Gastrocnemius medialis (tissue), 4 donors: ENCODE measurements at regions not wholly inside any gene's neighbourhood (a gene's known extent, or its start where the extent isn't known, plus 50 kb on each side); places are given as distances from the start of the nearest gene placed in this dataset.

Experiments used
- ATAC-seq, 2 donors: fragments of 150-250 bp; one replicate each; pipeline ENCODE4 v1.9.1; 2016
- DNase-seq, 2 donors: peaks; one replicate each; pipeline ENCODE4 v3.0.0-alpha.2; 2019
- H3K27ac ChIP-seq, 4 donors: fragments of 200-600 bp; sonication (generic); 1 replicate in 1 of 4; 2 replicates in 3 of 4; pipeline ENCODE4 v1.5.1; 2016 to 2018; ENCODE audit warnings: mild to moderate bottlenecking in 2 of 4, moderate library complexity in 1 of 4
- H3K27me3 ChIP-seq, 3 donors: fragments of 200-600 bp; sonication (generic) in 2 of 3; 1 replicate in 1 of 3; 2 replicates in 2 of 3; pipeline versions ENCODE4 v1.5.1 to v1.6.0; 2016 to 2019; ENCODE audit warnings: mild to moderate bottlenecking in 1 of 3, moderate library complexity in 1 of 3
- H3K36me3 ChIP-seq, 2 donors: fragments of 200-600 bp; sonication (generic) in 1 of 2; one replicate each; pipeline ENCODE4 v1.5.1; 2017 to 2018
- H3K4me1 ChIP-seq, 2 donors: fragments of 200-600 bp; sonication (generic) in 1 of 2; one replicate each; pipeline ENCODE4 v1.5.1; 2016 to 2017; ENCODE audit warnings: mild to moderate bottlenecking in 2 of 2
- H3K4me3 ChIP-seq, 4 donors: fragments of 200-600 bp; sonication (generic) in 3 of 4; 1 replicate in 1 of 4; 2 replicates in 3 of 4; pipeline ENCODE4 v1.5.1; 2016 to 2019; ENCODE audit warnings: mild to moderate bottlenecking in 2 of 4
- H3K9me3 ChIP-seq, 3 donors: fragments of 200-600 bp; sonication (generic) in 2 of 3; 1 replicate in 1 of 3; 2 replicates in 2 of 3; pipeline ENCODE4 v1.5.1; 2016 to 2019
- POLR2A ChIP-seq, 2 donors: fragments of 450-650 bp; IDR thresholded peaks; one replicate each; pipeline ENCODE4 v1.6.1; 2017; ENCODE audit warnings: antibody characterized with exemption in 2 of 2, mild to moderate bottlenecking in 2 of 2, moderate library complexity in 2 of 2
- in situ Hi-C, 4 donors: fragments of 200-750 bp; cut with MboI; loops; one replicate each; pipeline versions ENCODE4 v1.15.0 to v1.8.0; 2017; ENCODE audit warnings: low sequenced_read_pairs in 4 of 4
- intact Hi-C: fragments of 100-400 bp; cut with DNase I; formaldehyde crosslinking; loops from one replicate; pipeline ENCODE4 v1.15.1; 2023; ENCODE audit warnings: low total_unique reads
- TF ChIP-seq, protein P1 (sequence below), 5 experiments: fragments of 450-650 bp in 3 of 5; fragments of 200-600 bp in 2 of 5; sonication (generic) in 2 of 5; IDR thresholded peaks in 4 of 5; conservative IDR thresholded peaks in 1 of 5; 1 replicate in 4 of 5; 2 replicates in 1 of 5; pipeline ENCODE4 v1.5.1; 2016 to 2019; ENCODE audit warnings: antibody characterized with exemption in 5 of 5, mild to moderate bottlenecking in 3 of 5, moderate library complexity in 3 of 5

DNA sequence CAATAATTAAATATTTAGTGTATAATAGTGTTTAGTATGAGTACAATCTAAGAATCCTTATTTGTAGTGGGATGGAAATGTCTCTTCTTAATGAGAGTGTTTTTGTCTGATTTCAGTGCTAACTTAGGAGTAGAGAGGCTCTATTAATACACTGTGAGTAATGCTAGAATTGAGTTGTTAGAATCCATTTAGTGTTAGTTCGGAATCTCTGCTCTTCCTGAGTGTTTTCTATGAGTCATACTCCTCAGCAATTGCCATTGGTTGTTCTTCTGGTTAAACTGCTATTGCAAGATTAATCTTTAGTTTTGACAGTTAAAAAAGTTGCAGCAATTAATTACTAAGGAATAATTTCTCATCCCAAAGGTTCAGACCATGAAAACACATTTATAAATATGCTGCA, 828.6 kb upstream of the POU3F3 start:
- TF ChIP-seq, protein P1, sequence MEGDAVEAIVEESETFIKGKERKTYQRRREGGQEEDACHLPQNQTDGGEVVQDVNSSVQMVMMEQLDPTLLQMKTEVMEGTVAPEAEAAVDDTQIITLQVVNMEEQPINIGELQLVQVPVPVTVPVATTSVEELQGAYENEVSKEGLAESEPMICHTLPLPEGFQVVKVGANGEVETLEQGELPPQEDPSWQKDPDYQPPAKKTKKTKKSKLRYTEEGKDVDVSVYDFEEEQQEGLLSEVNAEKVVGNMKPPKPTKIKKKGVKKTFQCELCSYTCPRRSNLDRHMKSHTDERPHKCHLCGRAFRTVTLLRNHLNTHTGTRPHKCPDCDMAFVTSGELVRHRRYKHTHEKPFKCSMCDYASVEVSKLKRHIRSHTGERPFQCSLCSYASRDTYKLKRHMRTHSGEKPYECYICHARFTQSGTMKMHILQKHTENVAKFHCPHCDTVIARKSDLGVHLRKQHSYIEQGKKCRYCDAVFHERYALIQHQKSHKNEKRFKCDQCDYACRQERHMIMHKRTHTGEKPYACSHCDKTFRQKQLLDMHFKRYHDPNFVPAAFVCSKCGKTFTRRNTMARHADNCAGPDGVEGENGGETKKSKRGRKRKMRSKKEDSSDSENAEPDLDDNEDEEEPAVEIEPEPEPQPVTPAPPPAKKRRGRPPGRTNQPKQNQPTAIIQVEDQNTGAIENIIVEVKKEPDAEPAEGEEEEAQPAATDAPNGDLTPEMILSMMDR (IDR thresholded peaks at IDR 0.05 in 4 of 5, conservative IDR thresholded peaks at IDR 0.05 in 1 of 5): no peak
- no peak for TF ChIP-seq POLR2A (IDR thresholded peaks at IDR 0.05)
- no peaks in the 10 kb centered on the region for H3K36me3 ChIP-seq
- H3K9me3 ChIP-seq: no peaks in the 10 kb centered on the region
- H3K27me3 ChIP-seq: peaks cover 0 to 4% (median 0%) of the 10 kb centered on the region in 3 donors
- DNase-seq (no peak), ATAC-seq (no peak)
- no peaks in the 10 kb centered on the region for H3K4me1 ChIP-seq
- no peak overlapping the region for H3K4me3 ChIP-seq
- intact Hi-C loops: no loop called here
- in situ Hi-C loops: no loop called here
- H3K27ac ChIP-seq: no peak overlapping the region

DNA sequence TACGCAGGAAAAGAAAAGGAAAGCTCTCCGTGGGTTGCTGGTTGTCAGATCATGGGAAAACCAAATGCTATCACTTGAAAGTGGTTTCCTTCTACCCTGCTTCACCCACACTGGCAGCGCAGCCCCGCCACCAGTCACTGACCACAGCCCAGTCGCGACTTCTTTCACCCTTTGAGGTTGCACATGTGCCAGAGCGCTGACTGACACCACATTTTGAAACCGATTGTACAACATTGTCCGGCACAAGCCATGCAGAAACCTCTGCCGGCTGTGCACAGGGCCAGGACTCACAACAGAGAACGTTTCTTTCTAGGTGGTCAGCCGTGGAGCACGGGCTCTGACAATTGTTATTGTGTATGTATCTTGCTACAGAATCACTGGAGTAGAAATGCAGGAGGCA, 827.2 kb upstream of the POU3F3 start:
- ATAC-seq (no peak), DNase-seq (no peak)
- Histone ChIP-seq H3K4me3 (no peak overlapping the region), H3K4me1 (no peaks in the 10 kb centered on the region), H3K9me3 (no peaks in the 10 kb centered on the region), H3K27me3 (peaks cover 0 to 4% (median 0%) of the 10 kb centered on the region in 3 donors), H3K36me3 (no peaks in the 10 kb centered on the region), H3K27ac (no peak overlapping the region)
- TF ChIP-seq, protein P1 (IDR thresholded peaks at IDR 0.05 in 4 of 5, conservative IDR thresholded peaks at IDR 0.05 in 1 of 5): no peak
- TF ChIP-seq POLR2A (IDR thresholded peaks at IDR 0.05): no peak
- intact Hi-C loops (no loop called here), in situ Hi-C loops (no loop called here)

DNA sequence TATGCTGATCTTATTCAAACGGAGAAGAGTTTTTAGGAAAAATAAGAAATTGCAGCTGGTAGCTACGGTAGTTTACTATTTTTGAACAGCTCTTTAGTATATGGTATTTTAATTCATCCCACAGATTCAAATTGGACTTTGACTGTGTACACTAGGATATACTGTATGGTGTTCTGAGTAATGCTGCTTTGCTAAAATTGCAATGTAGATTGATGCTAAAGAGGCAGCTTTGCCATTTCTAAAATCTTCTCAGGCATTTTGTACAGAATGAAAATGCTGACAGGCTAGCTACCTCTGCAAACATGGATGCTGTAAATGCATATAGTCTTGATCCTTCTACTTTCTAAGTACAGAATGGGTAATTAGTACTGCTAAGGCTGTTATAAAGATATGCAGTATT, 826.6 kb upstream of the POU3F3 start:
- TF ChIP-seq, protein P1 (IDR thresholded peaks at IDR 0.05 in 4 of 5, conservative IDR thresholded peaks at IDR 0.05 in 1 of 5): no peak
- no peak for TF ChIP-seq POLR2A (IDR thresholded peaks at IDR 0.05)
- H3K4me3 ChIP-seq: no peak overlapping the region
- H3K4me1 ChIP-seq: no peaks in the 10 kb centered on the region
- DNase-seq (no peak), ATAC-seq (no peak)
- peaks cover 0 to 4% (median 0%) of the 10 kb centered on the region in 3 donors for H3K27me3 ChIP-seq
- H3K9me3 ChIP-seq: no peaks in the 10 kb centered on the region
- intact Hi-C loops: no loop called here
- H3K36me3 ChIP-seq: no peaks in the 10 kb centered on the region
- in situ Hi-C loops: no loop called here
- H3K27ac ChIP-seq: no peak overlapping the region

DNA sequence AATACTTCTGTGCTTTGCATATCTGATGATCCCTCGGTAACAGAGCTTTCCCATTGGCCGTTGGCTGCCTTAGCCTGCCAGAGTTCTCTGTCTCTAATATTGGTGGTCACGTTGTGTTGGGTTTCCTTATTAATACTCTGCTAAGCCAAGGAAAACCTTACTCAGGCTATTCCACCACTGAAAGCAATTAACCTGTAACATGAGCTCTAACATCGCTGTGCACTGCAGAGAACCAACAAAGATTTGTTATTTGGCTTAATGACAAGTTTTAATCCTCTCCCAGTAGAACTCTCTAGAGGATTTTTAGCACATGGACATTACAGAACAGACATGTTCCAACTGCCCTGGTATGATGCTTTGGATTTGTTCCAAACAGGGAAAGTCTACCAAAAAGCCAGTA, 825.9 kb upstream of the POU3F3 start:
- H3K4me1 ChIP-seq: no peaks in the 10 kb centered on the region
- in situ Hi-C loops (no loop called here), intact Hi-C loops (no loop called here)
- H3K27ac ChIP-seq: no peak overlapping the region
- no peak for DNase-seq
- peaks cover 0 to 4% (median 0%) of the 10 kb centered on the region in 3 donors for H3K27me3 ChIP-seq
- no peak overlapping the region for H3K4me3 ChIP-seq
- TF ChIP-seq, protein P1 (IDR thresholded peaks at IDR 0.05 in 4 of 5, conservative IDR thresholded peaks at IDR 0.05 in 1 of 5): no peak
- TF ChIP-seq POLR2A (IDR thresholded peaks at IDR 0.05): no peak
- H3K9me3 ChIP-seq: no peaks in the 10 kb centered on the region
- no peaks in the 10 kb centered on the region for H3K36me3 ChIP-seq
- ATAC-seq: no peak

DNA sequence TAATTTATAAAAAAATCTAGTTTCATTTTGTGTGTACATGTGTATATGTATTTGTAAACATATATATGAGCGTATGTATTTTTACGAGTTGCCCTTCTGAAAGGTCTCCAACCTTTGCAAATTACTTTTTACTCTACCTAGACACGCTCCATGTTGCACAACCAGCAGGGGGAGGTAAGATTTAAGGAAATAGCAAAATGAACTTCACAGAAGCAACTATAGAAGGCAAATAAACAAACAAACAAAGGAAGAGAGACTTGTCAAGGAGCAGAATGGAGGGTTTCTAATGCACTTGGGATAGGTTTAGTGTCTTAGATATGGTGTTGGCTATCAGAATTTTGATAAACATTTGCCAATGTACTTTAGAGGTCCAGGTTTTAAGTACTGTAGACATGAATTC, 820.5 kb upstream of the POU3F3 start:
- ATAC-seq (no peak), DNase-seq (no peak)
- no peak overlapping the region for H3K4me3 ChIP-seq
- TF ChIP-seq, protein P1 (IDR thresholded peaks at IDR 0.05 in 4 of 5, conservative IDR thresholded peaks at IDR 0.05 in 1 of 5): no peak
- TF ChIP-seq POLR2A (IDR thresholded peaks at IDR 0.05): no peak
- no peaks in the 10 kb centered on the region for H3K27me3 ChIP-seq
- H3K4me1 ChIP-seq: no peaks in the 10 kb centered on the region
- intact Hi-C loops: no loop called here
- H3K36me3 ChIP-seq: no peaks in the 10 kb centered on the region
- H3K27ac ChIP-seq: no peak overlapping the region
- in situ Hi-C loops: no loop called here
- no peaks in the 10 kb centered on the region for H3K9me3 ChIP-seq
